IMR-90 (cell line): ENCODE measurements at regions not wholly inside any gene's neighbourhood (a gene's known extent, or its start where the extent isn't known, plus 50 kb on each side); places are given as distances from the start of the nearest gene placed in this dataset.

ENCODE experiments used
- CEBPB ChIP-seq: IDR thresholded peaks from 2 replicates; pipeline ENCODE4 v1.6.1; 2012; ENCODE audit warnings: low read depth, low read length, improper control_type of control experiment
- CHD1 ChIP-seq: IDR thresholded peaks from 2 replicates; pipeline ENCODE4 v1.6.1; 2012; ENCODE audit warnings: low read depth, low read length, improper control_type of control experiment
- CTCF ChIP-seq: conservative IDR thresholded peaks from 2 replicates; pipeline ENCODE4 v1.5.1; 2012; ENCODE audit warnings: mild to moderate bottlenecking, low read depth, low read length, improper control_type of control experiment
- FOS ChIP-seq: fragments of 150-350 bp; IDR thresholded peaks from 2 replicates; pipeline ENCODE4 v1.6.1; 2016; ENCODE audit warnings: low read depth, low read length
- MAFK ChIP-seq: IDR thresholded peaks from 2 replicates; pipeline ENCODE4 v1.6.1; 2012; ENCODE audit warnings: low read depth, low read length, improper control_type of control experiment
- MXI1 ChIP-seq: IDR thresholded peaks from 2 replicates; pipeline ENCODE4 v1.6.1; 2012; ENCODE audit warnings: low read depth, mild to moderate bottlenecking, low read length, moderate library complexity, borderline replicate concordance
- POLR2A ChIP-seq: IDR thresholded peaks from 2 replicates; pipeline ENCODE4 v1.6.1; 2012; ENCODE audit warnings: mild to moderate bottlenecking, low read depth, low read length
- RAD21 ChIP-seq: IDR thresholded peaks from 2 replicates; pipeline ENCODE4 v1.6.1; 2012; ENCODE audit warnings: low read length, improper control_type of control experiment
- SMC3 ChIP-seq: fragments of 150-350 bp; IDR thresholded peaks from 2 replicates; pipeline ENCODE4 v1.6.1; 2016; ENCODE audit warnings: low read depth, mild to moderate bottlenecking, antibody characterized with exemption, low read length, moderate library complexity

GRCh38 chr6:33853736-33854135 is 49.9 kb upstream of the MLN start:
- TF ChIP-seq CTCF (no peak), FOS (no peak), POLR2A (no peak), SMC3 (no peak), RAD21 (no peak), CEBPB (no peak), MAFK (no peak), CHD1 (no peak), MXI1 (no peak)
